Testis (tissue), 2 donors: ENCODE measurements at regions not wholly inside any gene's neighbourhood (a gene's known extent, or its start where the extent isn't known, plus 50 kb on each side); places are given as distances from the start of the nearest gene placed in this dataset.

Experiments used
- CTCF ChIP-seq, 3 experiments: fragments of 450-650 bp in 2 of 3; fragments of 200-600 bp in 1 of 3; sonication (generic) in 1 of 3; IDR thresholded peaks; one replicate each; pipeline ENCODE4 v1.5.1; 2016 to 2019; ENCODE audit warnings: antibody characterized with exemption in 3 of 3, mild to moderate bottlenecking in 2 of 3, moderate library complexity in 1 of 3
- POLR2A ChIP-seq: fragments of 450-650 bp; IDR thresholded peaks from one replicate; pipeline ENCODE4 v1.6.1; 2017; ENCODE audit warnings: antibody characterized with exemption, mild to moderate bottlenecking, moderate library complexity

GRCh38 chr5:45800331-45800730, 104.2 kb upstream of the HCN1 start:
- no peak for TF ChIP-seq CTCF (IDR thresholded peaks at IDR 0.05)
- TF ChIP-seq POLR2A = no peak
